HEK293 (cell line): ENCODE measurements at regions not wholly inside any gene's neighbourhood (a gene's known extent, or its start where the extent isn't known, plus 50 kb on each side); places are given as distances from the start of the nearest gene placed in this dataset.

Source experiments
- CTCF ChIA-PET: fragments of 350-600 bp; formaldehyde crosslinking; extraction: SDS; loops from one replicate; lab custom pipeline; 2021; ENCODE audit warnings: antibody characterized with exemption; lab: Yijun Ruan, JAX
- POLR2A ChIA-PET: fragments of 300-600 bp; formaldehyde crosslinking; extraction: SDS; loops from one replicate; lab custom pipeline; 2020; ENCODE audit warnings: antibody characterized with exemption, inconsistent platforms; lab: Yijun Ruan, JAX
- H3K27ac ChIP-seq: fragments of 200-500 bp; sonication (Bioruptor generic); 2 replicates; pipeline ENCODE4 v1.5.1; 2014; ENCODE audit warnings: low read depth, low read length, control low read depth, inconsistent platforms; ENCODE audit errors: extremely low read depth
- H3K36me3 ChIP-seq, 2 experiments: fragments of 200-500 bp in 1 of 2; sonication (Bioruptor generic) in 1 of 2; 1 replicate in 1 of 2; 2 replicates in 1 of 2; pipeline ENCODE4 v1.5.1; 2014 to 2017; ENCODE audit warnings: inconsistent platforms in 2 of 2, low read length in 2 of 2; ENCODE audit not compliant: control insufficient read depth in 2 of 2, insufficient read depth in 1 of 2
- H3K4me1 ChIP-seq: fragments of 200-500 bp; sonication (Bioruptor generic); 2 replicates; pipeline ENCODE4 v1.5.1; 2014; ENCODE audit warnings: mild to moderate bottlenecking, low read length, inconsistent platforms; ENCODE audit not compliant: control insufficient read depth, insufficient read depth
- H3K4me3 ChIP-seq: 2 replicates; pipeline ENCODE4 v1.5.1; 2011; ENCODE audit warnings: low read depth, mild to moderate bottlenecking, control low read depth, low read length, moderate library complexity
- H3K9me3 ChIP-seq: fragments of 200-500 bp; sonication (Bioruptor generic); 2 replicates; pipeline ENCODE4 v1.5.1; 2014; ENCODE audit warnings: low read depth, low read length, inconsistent platforms; ENCODE audit not compliant: control insufficient read depth, insufficient read depth
- FEZF1 ChIP-seq: fragments of 450-650 bp; formaldehyde crosslinking; IDR thresholded peaks from 2 replicates; pipeline ENCODE4 v1.5.1; 2016; ENCODE audit warnings: missing biosample characterization, missing genetic modification characterization
- GLIS1 ChIP-seq: fragments of 450-650 bp; formaldehyde crosslinking; IDR thresholded peaks from 2 replicates; pipeline ENCODE4 v1.5.1; 2016; ENCODE audit warnings: missing biosample characterization, missing genetic modification characterization
- IKZF3 ChIP-seq: fragments of 450-650 bp; IDR thresholded peaks from 2 replicates; pipeline ENCODE4 v1.5.0; 2018; ENCODE audit warnings: missing biosample characterization, mild to moderate bottlenecking, missing genetic modification characterization, moderate library complexity
- MYNN ChIP-seq: fragments of 450-650 bp; formaldehyde crosslinking; IDR thresholded peaks from 2 replicates; pipeline ENCODE4 v1.5.1; 2016; ENCODE audit warnings: missing biosample characterization, missing genetic modification characterization, borderline replicate concordance
- OSR2 ChIP-seq: fragments of 450-650 bp; formaldehyde crosslinking; IDR thresholded peaks from 2 replicates; pipeline ENCODE4 v1.5.1; 2016; ENCODE audit warnings: missing biosample characterization, missing genetic modification characterization
- PRDM1 ChIP-seq: fragments of 450-650 bp; formaldehyde crosslinking; IDR thresholded peaks from 2 replicates; pipeline ENCODE4; 2016; ENCODE audit warnings: missing biosample characterization, missing genetic modification characterization
- PRDM4 ChIP-seq: fragments of 450-650 bp; formaldehyde crosslinking; IDR thresholded peaks from 2 replicates; pipeline ENCODE4 v1.5.1; 2017; ENCODE audit warnings: missing biosample characterization, missing genetic modification characterization
- SP7 ChIP-seq: fragments of 450-650 bp; formaldehyde crosslinking; IDR thresholded peaks from 2 replicates; pipeline ENCODE4 v1.5.1; 2016; ENCODE audit warnings: missing biosample characterization, missing genetic modification characterization
- ZBTB17 ChIP-seq: fragments of 450-650 bp; formaldehyde crosslinking; IDR thresholded peaks from 2 replicates; pipeline ENCODE4 v1.5.1; 2016; ENCODE audit warnings: missing biosample characterization, missing genetic modification characterization
- ZBTB48 ChIP-seq: fragments of 450-650 bp; formaldehyde crosslinking; IDR thresholded peaks from 2 replicates; pipeline ENCODE4 v1.5.1; 2016; ENCODE audit warnings: missing biosample characterization, missing genetic modification characterization
- ZBTB8A ChIP-seq: fragments of 450-650 bp; formaldehyde crosslinking; IDR thresholded peaks from 2 replicates; pipeline ENCODE4 v1.5.1; 2016; ENCODE audit warnings: missing biosample characterization, missing genetic modification characterization
- ZFP3 ChIP-seq: fragments of 450-650 bp; formaldehyde crosslinking; IDR thresholded peaks from 2 replicates; pipeline ENCODE4 v1.5.1; 2016; ENCODE audit warnings: low read depth, missing biosample characterization, missing genetic modification characterization
- ZIC2 ChIP-seq: fragments of 450-650 bp; formaldehyde crosslinking; IDR thresholded peaks from 2 replicates; pipeline ENCODE4 v1.5.1; 2016; ENCODE audit warnings: missing biosample characterization, missing genetic modification characterization
- ZNF169 ChIP-seq: fragments of 450-650 bp; formaldehyde crosslinking; IDR thresholded peaks from 2 replicates; pipeline ENCODE4 v1.5.1; 2016; ENCODE audit warnings: missing biosample characterization, missing genetic modification characterization
- ZNF239 ChIP-seq: fragments of 450-650 bp; formaldehyde crosslinking; IDR thresholded peaks from 2 replicates; pipeline ENCODE4 v1.5.1; 2016; ENCODE audit warnings: missing biosample characterization, missing genetic modification characterization
- ZNF274 ChIP-seq, 2 experiments: fragments of 200-500 bp in 1 of 2; fragments of 450-650 bp in 1 of 2; sonication (Bioruptor generic) in 1 of 2; formaldehyde crosslinking in 1 of 2; IDR thresholded peaks; 2 replicates each; pipeline versions ENCODE4 v1.5.1 to v1.6.1; 2014 to 2016; ENCODE audit warnings: borderline replicate concordance in 1 of 2, inconsistent platforms in 1 of 2, low read length in 1 of 2, missing biosample characterization in 1 of 2, missing genetic modification characterization in 1 of 2
- ZNF302 ChIP-seq: fragments of 450-650 bp; formaldehyde crosslinking; IDR thresholded peaks from 2 replicates; pipeline ENCODE4 v1.5.1; 2016; ENCODE audit warnings: missing biosample characterization, missing genetic modification characterization, low read depth
- ZNF341 ChIP-seq: fragments of 450-650 bp; formaldehyde crosslinking; IDR thresholded peaks from 2 replicates; pipeline ENCODE4; 2016; ENCODE audit warnings: low read depth, missing biosample characterization, missing genetic modification characterization
- ZNF362 ChIP-seq: fragments of 450-650 bp; formaldehyde crosslinking; IDR thresholded peaks from 2 replicates; pipeline ENCODE4 v1.5.1; 2016; ENCODE audit warnings: missing biosample characterization, missing genetic modification characterization
- ZNF514 ChIP-seq: fragments of 450-650 bp; formaldehyde crosslinking; IDR thresholded peaks from 2 replicates; pipeline ENCODE4 v1.5.1; 2016; ENCODE audit warnings: missing biosample characterization, missing genetic modification characterization
- ZNF660 ChIP-seq: fragments of 450-650 bp; IDR thresholded peaks from 2 replicates; pipeline ENCODE4 v1.5.1; 2018; ENCODE audit warnings: missing biosample characterization, mild to moderate bottlenecking, missing genetic modification characterization
- ZNF830 ChIP-seq: fragments of 450-650 bp; IDR thresholded peaks from 2 replicates; pipeline ENCODE4 v1.5.0; 2018; ENCODE audit warnings: missing biosample characterization, missing genetic modification characterization, low read depth, mild to moderate bottlenecking, moderate library complexity
- ZNF843 ChIP-seq: fragments of 450-650 bp; formaldehyde crosslinking; IDR thresholded peaks from 2 replicates; pipeline ENCODE4 v1.5.1; 2016; ENCODE audit warnings: missing biosample characterization, missing genetic modification characterization
- TF ChIP-seq, protein P1 (sequence below): fragments of 450-650 bp; IDR thresholded peaks from 2 replicates; pipeline ENCODE4 v1.5.1; 2018; ENCODE audit warnings: missing biosample characterization, mild to moderate bottlenecking, missing genetic modification characterization
- TF ChIP-seq, protein P2 (sequence below): fragments of 450-650 bp; formaldehyde crosslinking; IDR thresholded peaks from 2 replicates; pipeline ENCODE4 v1.5.1; 2016; ENCODE audit warnings: missing biosample characterization, missing genetic modification characterization
- TF ChIP-seq, protein P3 (sequence below): fragments of 450-650 bp; formaldehyde crosslinking; IDR thresholded peaks from 2 replicates; pipeline ENCODE4 v1.5.1; 2016; ENCODE audit warnings: missing biosample characterization, missing genetic modification characterization

GRCh38 chr3:184647405-184647936, 64.4 kb downstream of the MAGEF1 start:
- Histone ChIP-seq H3K4me3 (no peak overlapping the region), H3K4me1 (peaks cover 4% of the 10 kb centered on the region; the same call in 1 of the 2 replicates), H3K9me3 (no peaks in the 10 kb centered on the region), H3K36me3 (no peaks in the 10 kb centered on the region), H3K27ac (no peak overlapping the region)
- TF ChIP-seq ZNF362 (tag by site-specific recombination) (no peak), ZNF302 (no peak), ZNF169 (tag by site-specific recombination) (no peak), ZNF514 (tag by site-specific recombination) (no peak), ZNF239 (tag by site-specific recombination) (no peak), ZFP3 (tag by site-specific recombination) (no peak), PRDM1 (tag by site-specific recombination) (no peak)
- TF ChIP-seq, protein P1, sequence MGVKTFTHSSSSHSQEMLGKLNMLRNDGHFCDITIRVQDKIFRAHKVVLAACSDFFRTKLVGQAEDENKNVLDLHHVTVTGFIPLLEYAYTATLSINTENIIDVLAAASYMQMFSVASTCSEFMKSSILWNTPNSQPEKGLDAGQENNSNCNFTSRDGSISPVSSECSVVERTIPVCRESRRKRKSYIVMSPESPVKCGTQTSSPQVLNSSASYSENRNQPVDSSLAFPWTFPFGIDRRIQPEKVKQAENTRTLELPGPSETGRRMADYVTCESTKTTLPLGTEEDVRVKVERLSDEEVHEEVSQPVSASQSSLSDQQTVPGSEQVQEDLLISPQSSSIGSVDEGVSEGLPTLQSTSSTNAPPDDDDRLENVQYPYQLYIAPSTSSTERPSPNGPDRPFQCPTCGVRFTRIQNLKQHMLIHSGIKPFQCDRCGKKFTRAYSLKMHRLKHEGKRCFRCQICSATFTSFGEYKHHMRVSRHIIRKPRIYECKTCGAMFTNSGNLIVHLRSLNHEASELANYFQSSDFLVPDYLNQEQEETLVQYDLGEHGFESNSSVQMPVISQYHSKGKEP (tag by site-specific recombination) = no peak
- ChIA-PET CTCF (no interaction called here), POLR2A (no interaction called here)

GRCh38 chr3:184645336-184645735, 66.5 kb downstream of the MAGEF1 start:
- Histone ChIP-seq H3K4me1 (peaks cover 4% of the 10 kb centered on the region; the same call in 1 of the 2 replicates), H3K9me3 (no peaks in the 10 kb centered on the region), H3K36me3 (no peaks in the 10 kb centered on the region), H3K4me3 (no peak overlapping the region), H3K27ac (no peak overlapping the region)
- ChIA-PET POLR2A (no interaction called here), CTCF (interaction anchor here (0.7 kb wide), 1 partner anchor 81 kb away, joined by 3 read pairs; no protein-coding TSS in a partner anchor)
- TF ChIP-seq FEZF1 (peak; percentile 71), ZBTB17 (peak; percentile 31; the same call in 1 of the 2 replicates), ZIC2 (tag by site-specific recombination) (peak; percentile 95), MYNN (no peak), ZNF274 (IDR thresholded peaks at IDR 0.05; ENCODE audit: low read length) (no peak), ZNF274 (tag by site-specific recombination; IDR thresholded peaks at IDR 0.05; ENCODE audit: borderline replicate concordance) (no peak), ZNF830 (tag by site-specific recombination) (no peak), ZNF341 (tag by site-specific recombination) (peak; percentile 54), GLIS1 (tag by site-specific recombination) (peak; percentile 72), OSR2 (tag by site-specific recombination) (peak; percentile 96), ZNF843 (tag by site-specific recombination) (peak; percentile 66), IKZF3 (tag by site-specific recombination) (peak; percentile 42; the same call in 1 of the 2 replicates), PRDM4 (peak; percentile 37; the same call in 1 of the 2 replicates), ZNF660 (tag by site-specific recombination) (peak; percentile 64; the same call in 1 of the 2 replicates), ZBTB48 (tag by site-specific recombination) (peak; percentile 76), SP7 (tag by site-specific recombination) (0 out of 2 replicates have a peak, but pooled peaks have one; percentile 32), ZBTB8A (tag by site-specific recombination) (peak; percentile 68)
- TF ChIP-seq, protein P2, sequence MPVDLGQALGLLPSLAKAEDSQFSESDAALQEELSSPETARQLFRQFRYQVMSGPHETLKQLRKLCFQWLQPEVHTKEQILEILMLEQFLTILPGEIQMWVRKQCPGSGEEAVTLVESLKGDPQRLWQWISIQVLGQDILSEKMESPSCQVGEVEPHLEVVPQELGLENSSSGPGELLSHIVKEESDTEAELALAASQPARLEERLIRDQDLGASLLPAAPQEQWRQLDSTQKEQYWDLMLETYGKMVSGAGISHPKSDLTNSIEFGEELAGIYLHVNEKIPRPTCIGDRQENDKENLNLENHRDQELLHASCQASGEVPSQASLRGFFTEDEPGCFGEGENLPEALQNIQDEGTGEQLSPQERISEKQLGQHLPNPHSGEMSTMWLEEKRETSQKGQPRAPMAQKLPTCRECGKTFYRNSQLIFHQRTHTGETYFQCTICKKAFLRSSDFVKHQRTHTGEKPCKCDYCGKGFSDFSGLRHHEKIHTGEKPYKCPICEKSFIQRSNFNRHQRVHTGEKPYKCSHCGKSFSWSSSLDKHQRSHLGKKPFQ (tag by site-specific recombination) = peak; percentile 77
- TF ChIP-seq, protein P3, sequence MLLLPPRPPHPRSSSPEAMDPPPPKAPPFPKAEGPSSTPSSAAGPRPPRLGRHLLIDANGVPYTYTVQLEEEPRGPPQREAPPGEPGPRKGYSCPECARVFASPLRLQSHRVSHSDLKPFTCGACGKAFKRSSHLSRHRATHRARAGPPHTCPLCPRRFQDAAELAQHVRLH = no peak
